IPS-20b (cell line): ENCODE measurements at regions not wholly inside any gene's neighbourhood (a gene's known extent, or its start where the extent isn't known, plus 50 kb on each side); places are given as distances from the start of the nearest gene placed in this dataset.
"Not testable (repeated sequence)": the region's sequence is repeated elsewhere in the genome, so short reads cannot be mapped to it uniquely, and the experiment has no call there.

Experiments
- H3K27ac ChIP-seq: one replicate; pipeline ENCODE4 v1.5.1; 2013; ENCODE audit warnings: low read length
- H3K27me3 ChIP-seq: 2 replicates; pipeline ENCODE4 v1.6.1; 2013; ENCODE audit warnings: mild to moderate bottlenecking, low read length, inconsistent platforms; ENCODE audit not compliant: insufficient read depth
- H3K36me3 ChIP-seq: 2 replicates; pipeline ENCODE4 v1.6.1; 2013; ENCODE audit warnings: low read depth, mild to moderate bottlenecking, inconsistent platforms, low read length, moderate library complexity; ENCODE audit not compliant: insufficient read depth
- H3K4me1 ChIP-seq: 2 replicates; pipeline ENCODE4 v1.6.1; 2013; ENCODE audit warnings: mild to moderate bottlenecking, control low read depth, inconsistent platforms, low read length, moderate library complexity; ENCODE audit not compliant: insufficient read depth
- H3K4me3 ChIP-seq: 2 replicates; pipeline ENCODE4 v1.5.1; 2013; ENCODE audit warnings: mild to moderate bottlenecking, low read length, inconsistent platforms
- H3K9ac ChIP-seq: 2 replicates; pipeline ENCODE4 v1.6.1; 2013; ENCODE audit warnings: low read depth, mild to moderate bottlenecking, inconsistent platforms, low read length, moderate library complexity
- H3K9me3 ChIP-seq: 2 replicates; pipeline ENCODE4 v1.6.1; 2013; ENCODE audit warnings: mild to moderate bottlenecking, low read depth, low read length, inconsistent platforms; ENCODE audit not compliant: insufficient read depth

DNA sequence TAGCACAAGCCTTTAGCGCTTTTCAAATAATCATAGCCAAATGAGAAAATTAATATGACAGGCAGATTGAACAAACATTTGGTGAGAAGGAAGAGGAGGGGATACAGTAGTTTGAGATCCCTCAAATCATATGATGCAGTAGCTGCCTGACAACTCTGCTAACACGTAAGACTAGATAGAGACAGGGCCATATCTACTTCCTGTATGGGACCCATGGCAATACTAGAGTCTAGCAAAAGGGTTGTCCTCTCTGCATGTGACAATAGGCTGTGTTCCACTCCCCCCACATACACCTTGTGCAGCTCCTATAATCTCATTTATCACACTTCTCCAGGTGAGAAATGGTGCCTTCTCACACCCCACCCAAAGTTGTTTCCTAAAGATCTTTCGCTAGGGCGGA lies 134.2 kb upstream of the NBPF9 start:
- H3K27me3 ChIP-seq, H3K9me3 ChIP-seq, H3K9ac ChIP-seq, H3K4me3 ChIP-seq, H3K4me1 ChIP-seq, H3K27ac ChIP-seq, H3K36me3 ChIP-seq: not testable (repeated sequence)

- not testable (repeated sequence) for H3K9ac ChIP-seq, H3K27ac ChIP-seq, H3K4me1 ChIP-seq
These were observed 136.7 kb upstream of the NBPF9 start for GRCh38 chr1:149239897-149240508.

GRCh38 chr1:149240530-149240929 lies 137.2 kb upstream of the NBPF9 start:
- not testable (repeated sequence) for H3K36me3 ChIP-seq, H3K9ac ChIP-seq

More at GRCh38 chr1:149239897-149240508, 136.7 kb upstream of the NBPF9 start:
- not testable (repeated sequence) for H3K9me3 ChIP-seq, H3K36me3 ChIP-seq, H3K27me3 ChIP-seq, H3K4me3 ChIP-seq

DNA sequence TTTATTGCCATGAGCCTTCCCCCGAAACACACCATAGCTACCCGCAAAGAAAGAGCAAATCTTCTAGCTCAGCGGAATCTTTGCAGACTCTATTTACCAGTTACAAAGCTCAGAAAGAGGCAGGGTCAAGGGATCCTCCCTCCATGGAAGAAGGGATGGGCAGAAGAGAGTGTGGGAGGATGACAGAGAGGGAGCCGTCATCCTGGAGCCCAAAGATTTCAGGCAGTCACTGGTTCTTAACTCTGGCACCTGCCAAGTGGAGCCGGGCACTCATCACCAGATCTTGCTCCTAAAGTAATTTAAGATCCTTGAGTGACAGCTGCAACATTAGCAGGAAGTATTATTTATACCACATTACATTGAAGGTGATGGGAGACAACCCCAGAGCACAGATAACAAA lies 137.9 kb upstream of the NBPF9 start:
- not testable (repeated sequence) for H3K4me1 ChIP-seq, H3K9me3 ChIP-seq, H3K27me3 ChIP-seq, H3K4me3 ChIP-seq, H3K9ac ChIP-seq, H3K27ac ChIP-seq, H3K36me3 ChIP-seq

More at GRCh38 chr1:149240530-149240929, 137.2 kb upstream of the NBPF9 start:
- not testable (repeated sequence) for H3K4me3 ChIP-seq, H3K27ac ChIP-seq, H3K4me1 ChIP-seq, H3K27me3 ChIP-seq, H3K9me3 ChIP-seq

DNA sequence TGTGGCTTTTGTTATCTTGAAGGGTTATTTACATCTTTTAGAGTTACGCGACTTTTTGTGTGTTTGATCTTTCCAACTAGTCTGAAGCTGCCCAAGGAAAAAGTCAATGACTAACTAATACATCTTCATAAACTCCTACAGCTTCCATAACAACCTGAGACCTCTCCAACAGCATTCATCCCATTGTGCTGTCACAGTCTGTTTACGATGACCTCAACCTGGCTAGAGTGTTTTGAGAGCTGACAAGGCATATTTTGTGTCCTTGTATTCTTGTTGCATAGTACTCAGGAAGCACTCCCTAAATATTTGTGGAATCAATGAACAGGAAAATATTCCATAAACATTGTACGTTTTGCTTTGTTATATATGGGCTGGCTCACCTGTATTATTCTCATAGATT lies 140.2 kb upstream of the NBPF9 start:
- not testable (repeated sequence) for H3K9me3 ChIP-seq, H3K36me3 ChIP-seq, H3K27me3 ChIP-seq, H3K4me3 ChIP-seq, H3K4me1 ChIP-seq, H3K27ac ChIP-seq, H3K9ac ChIP-seq

DNA sequence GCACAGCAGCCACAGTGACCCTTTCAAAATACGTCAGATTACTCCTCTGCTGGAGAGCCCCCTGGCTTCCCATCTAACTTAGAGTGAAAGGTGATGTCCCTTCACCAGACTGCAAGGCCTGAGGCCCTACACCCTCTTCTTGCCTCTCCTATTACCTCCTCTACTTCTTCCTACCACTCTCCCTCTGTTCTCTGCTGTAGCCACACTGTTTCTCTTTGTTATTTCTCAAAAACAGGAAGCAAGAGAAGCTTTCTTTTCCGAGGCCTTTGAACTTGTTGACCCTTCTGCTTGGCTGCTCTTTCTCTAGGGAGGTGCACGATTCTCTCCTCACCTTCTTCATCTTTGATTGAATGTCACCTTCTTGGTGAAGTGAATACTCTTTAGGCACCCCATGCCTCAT lies 141.3 kb upstream of the NBPF9 start:
- H3K4me3 ChIP-seq, H3K27me3 ChIP-seq, H3K9me3 ChIP-seq, H3K36me3 ChIP-seq, H3K27ac ChIP-seq, H3K9ac ChIP-seq, H3K4me1 ChIP-seq: not testable (repeated sequence)

- H3K9ac ChIP-seq, H3K4me3 ChIP-seq, H3K27ac ChIP-seq, H3K27me3 ChIP-seq, H3K36me3 ChIP-seq, H3K4me1 ChIP-seq, H3K9me3 ChIP-seq: not testable (repeated sequence)
These were observed 142.9 kb upstream of the NBPF9 start for GRCh38 chr1:149246212-149246611.

DNA sequence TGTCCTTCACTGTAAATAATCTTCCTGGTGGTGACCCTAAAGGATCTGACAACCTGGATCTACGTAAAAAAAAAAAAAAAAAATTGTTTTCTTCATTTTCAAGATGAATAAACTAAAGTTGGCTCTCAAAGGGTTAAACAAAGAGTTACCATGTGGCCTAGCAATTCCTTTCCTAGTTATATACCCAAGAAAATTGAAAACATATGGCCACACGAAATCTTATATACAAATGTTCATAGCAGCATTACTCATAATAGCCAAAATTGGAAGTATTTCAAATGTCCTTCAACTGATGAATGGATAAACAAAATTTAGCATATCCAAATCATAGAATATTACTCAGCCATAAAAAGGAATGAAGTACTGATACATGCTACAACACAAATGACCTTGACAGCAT lies 145.3 kb upstream of the NBPF9 start:
- H3K36me3 ChIP-seq, H3K27ac ChIP-seq, H3K9me3 ChIP-seq, H3K9ac ChIP-seq, H3K4me1 ChIP-seq, H3K4me3 ChIP-seq, H3K27me3 ChIP-seq: not testable (repeated sequence)

DNA sequence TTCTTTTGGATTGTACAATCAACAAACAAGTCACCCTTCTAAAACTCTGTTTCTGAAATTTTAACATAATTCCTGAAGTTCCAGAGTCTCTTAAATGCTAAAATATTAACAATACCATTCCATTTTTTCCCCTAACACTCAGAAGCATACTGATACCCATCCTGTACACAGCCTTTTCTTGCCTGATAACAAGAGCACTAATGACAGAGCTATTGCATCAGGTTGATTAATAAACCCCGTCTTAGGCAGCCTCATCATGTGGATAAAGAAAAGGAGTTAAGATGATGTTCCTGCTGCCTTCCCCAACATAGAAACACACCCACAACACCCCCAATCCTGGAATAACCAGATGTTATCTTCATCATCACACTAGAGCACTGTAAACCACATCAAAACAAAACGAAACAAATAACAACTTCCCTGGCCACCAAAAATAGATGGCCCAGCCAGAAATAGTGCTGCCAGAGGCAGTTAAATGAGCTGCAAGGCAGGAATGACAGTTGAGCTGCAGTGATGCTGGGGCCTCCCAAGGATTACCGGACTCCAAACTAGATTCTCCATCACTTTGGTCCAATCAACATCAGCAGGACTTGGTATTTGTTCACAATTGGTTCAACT lies 146.6 kb upstream of the NBPF9 start:
- not testable (repeated sequence) for H3K4me1 ChIP-seq, H3K27ac ChIP-seq, H3K36me3 ChIP-seq, H3K27me3 ChIP-seq, H3K4me3 ChIP-seq, H3K9ac ChIP-seq, H3K9me3 ChIP-seq

DNA sequence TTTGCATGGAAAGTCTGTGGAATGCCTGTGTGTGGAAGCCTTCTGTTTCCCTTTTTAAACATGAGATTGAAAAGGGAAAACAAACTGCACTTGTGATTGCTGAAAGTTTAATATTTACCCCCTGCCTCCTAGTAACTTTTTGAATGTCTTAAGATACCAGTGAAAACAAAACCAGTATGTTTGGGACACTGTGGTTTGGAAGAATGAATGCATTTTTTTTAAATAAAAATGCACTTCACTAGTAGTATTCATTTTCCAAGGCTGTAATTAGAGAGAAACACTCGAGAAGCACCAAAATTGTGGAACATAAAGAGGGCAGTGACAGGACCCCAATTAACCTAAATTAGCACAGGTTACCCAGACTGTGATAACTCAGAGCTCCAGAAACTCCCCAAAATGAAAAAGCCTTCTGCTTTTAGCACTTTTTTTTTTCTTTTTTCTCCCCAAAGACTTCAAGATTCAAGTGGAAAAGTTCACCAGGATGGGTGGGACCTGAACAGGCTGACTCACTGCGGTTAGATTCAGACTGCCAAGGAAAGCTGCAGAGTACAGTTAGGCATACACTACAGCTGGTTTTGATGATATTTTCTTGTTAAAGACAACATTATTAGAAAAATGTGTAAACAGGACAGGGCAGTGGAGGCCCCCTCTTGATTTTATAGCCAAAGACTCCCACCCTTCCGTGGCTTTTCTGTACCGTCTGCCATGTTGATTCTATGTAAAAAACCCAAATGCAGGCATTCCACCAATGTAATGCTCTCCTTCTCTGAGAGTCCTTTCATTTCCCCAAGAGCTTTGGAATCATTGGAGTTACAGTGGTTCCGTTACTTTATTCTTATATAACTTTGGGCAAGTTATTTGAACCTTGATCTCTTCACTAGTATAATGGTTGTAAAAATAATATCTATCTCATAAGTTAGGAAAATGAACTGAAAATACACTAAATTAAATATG lies 151.8 kb upstream of the NBPF9 start:
- not testable (repeated sequence) for H3K9ac ChIP-seq, H3K4me1 ChIP-seq, H3K27me3 ChIP-seq, H3K9me3 ChIP-seq, H3K27ac ChIP-seq, H3K36me3 ChIP-seq, H3K4me3 ChIP-seq

- not testable (repeated sequence) for H3K27me3 ChIP-seq, H3K4me3 ChIP-seq, H3K27ac ChIP-seq, H3K9me3 ChIP-seq, H3K4me1 ChIP-seq, H3K9ac ChIP-seq, H3K36me3 ChIP-seq
These were observed 156.9 kb upstream of the NBPF9 start for GRCh38 chr1:149260284-149260683.

- H3K4me1 ChIP-seq, H3K27me3 ChIP-seq, H3K36me3 ChIP-seq, H3K9me3 ChIP-seq, H3K27ac ChIP-seq, H3K9ac ChIP-seq, H3K4me3 ChIP-seq: not testable (repeated sequence)
These were observed 157.5 kb upstream of the NBPF9 start for GRCh38 chr1:149260736-149261340.
